DND-41 (cell line): ENCODE measurements at regions not wholly inside any gene's neighbourhood (a gene's known extent, or its start where the extent isn't known, plus 50 kb on each side); places are given as distances from the start of the nearest gene placed in this dataset.
"Not testable (repeated sequence)": the region's sequence is repeated elsewhere in the genome, so short reads cannot be mapped to it uniquely, and the experiment has no call there.

Experiments
- ATAC-seq: fragments of 200-7000 bp; cut with Tn5 transposase; 3 replicates; pipeline ENCODE4 v1.9.1; 2021; ENCODE audit warnings: low read depth; ENCODE audit not compliant: insufficient read depth
- DNase-seq: peaks from one replicate; pipeline ENCODE4 v3.0.0-alpha.2; 2020
- H2AFZ ChIP-seq: 2 replicates; pipeline ENCODE4 v1.6.0; 2012; ENCODE audit warnings: low read depth, low read length
- H3K27ac ChIP-seq: 2 replicates; pipeline ENCODE4 v1.5.1; 2012; ENCODE audit warnings: low read length, inconsistent platforms
- H3K27me3 ChIP-seq: fragments of 200-600 bp; sonication (generic); 2 replicates; pipeline ENCODE4 v1.6.0; 2012; ENCODE audit warnings: low read length, mild to moderate bottlenecking, inconsistent platforms; ENCODE audit not compliant: insufficient read depth, poor library complexity
- H3K36me3 ChIP-seq: 2 replicates; pipeline ENCODE4 v1.5.1; 2012; ENCODE audit warnings: low read length, inconsistent platforms; ENCODE audit not compliant: insufficient read depth
- H3K4me1 ChIP-seq: 2 replicates; pipeline ENCODE4 v1.5.1; 2012; ENCODE audit warnings: mild to moderate bottlenecking, low read length; ENCODE audit not compliant: insufficient read depth
- H3K4me2 ChIP-seq: 2 replicates; pipeline ENCODE4 v1.6.0; 2012; ENCODE audit warnings: mild to moderate bottlenecking, moderate library complexity, low read length, inconsistent platforms; ENCODE audit not compliant: insufficient read depth
- H3K4me3 ChIP-seq, 2 experiments: fragments of 200-600 bp in 1 of 2; shearing (Covaris generic) in 1 of 2; 2 replicates each; pipeline ENCODE4 v1.5.1; 2012 to 2016; ENCODE audit warnings: inconsistent platforms in 2 of 2, low read length in 2 of 2, mild to moderate bottlenecking in 2 of 2, low read depth in 1 of 2, moderate library complexity in 1 of 2
- H3K79me2 ChIP-seq: 2 replicates; pipeline ENCODE4 v1.6.0; 2012; ENCODE audit warnings: low read length, inconsistent platforms; ENCODE audit not compliant: insufficient read depth
- H3K9ac ChIP-seq: 2 replicates; pipeline ENCODE4 v1.6.0; 2012; ENCODE audit warnings: low read depth, mild to moderate bottlenecking, inconsistent platforms, low read length, moderate library complexity
- H3K9me3 ChIP-seq: 2 replicates; pipeline ENCODE4 v1.5.1; 2012; ENCODE audit warnings: low read length, moderate library complexity, mild to moderate bottlenecking, inconsistent platforms; ENCODE audit not compliant: insufficient read depth, severe bottlenecking
- H4K20me1 ChIP-seq: 2 replicates; pipeline ENCODE4 v1.6.0; 2012; ENCODE audit warnings: low read length; ENCODE audit not compliant: insufficient read depth
- CTCF ChIP-seq: IDR thresholded peaks from 2 replicates; pipeline ENCODE4 v1.5.1; 2012; ENCODE audit warnings: borderline replicate concordance, low read length, moderate library complexity, mild to moderate bottlenecking; ENCODE audit not compliant: poor library complexity, severe bottlenecking; ENCODE audit errors: extremely low read depth
- EZH2 ChIP-seq: IDR thresholded peaks from 3 replicates; pipeline ENCODE4 v1.6.1; 2012; ENCODE audit warnings: borderline replicate concordance, low read depth, mild to moderate bottlenecking, moderate library complexity, low read length, inconsistent platforms; ENCODE audit not compliant: severe bottlenecking

- Histone ChIP-seq H3K36me3 (no peaks in the 10 kb centered on the region), H3K9ac (no peak overlapping the region), H2AFZ (no peak overlapping the region), H3K4me3 (no peak overlapping the region), H3K27ac (no peak overlapping the region), H3K9me3 (no peaks in the 10 kb centered on the region), H3K4me1 (no peaks in the 10 kb centered on the region), H4K20me1 (no peaks in the 10 kb centered on the region), H3K4me2 (no peak overlapping the region), H3K79me2 (no peaks in the 10 kb centered on the region), H3K27me3 (no peaks in the 10 kb centered on the region)
- DNase-seq (no peak), ATAC-seq (no peak)
- TF ChIP-seq CTCF (no peak), EZH2 (no peak)
These were observed 71.8 kb upstream of the LTA4H start for GRCh38 chr12:96107236-96107635.

DNA sequence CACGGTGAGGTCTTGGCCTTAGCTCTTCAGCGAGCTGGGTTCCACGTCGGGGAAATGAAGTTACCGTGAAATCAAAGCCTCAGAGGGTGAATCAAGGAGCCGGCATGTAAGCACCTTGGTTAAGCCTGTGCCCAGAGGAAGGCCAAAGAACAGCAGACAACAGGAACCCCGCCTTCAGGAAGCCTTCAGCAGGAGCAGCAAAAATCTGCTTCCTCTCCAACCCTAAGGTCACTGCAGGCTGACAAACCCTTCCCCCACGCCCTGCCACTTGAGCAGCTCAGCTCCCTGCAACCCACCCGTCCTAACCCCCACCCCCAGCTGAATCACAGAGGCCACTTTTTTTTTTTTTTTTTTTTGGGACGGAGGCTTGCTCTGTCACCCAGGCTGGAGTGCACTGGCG is 72.9 kb upstream of the LTA4H start:
- no peaks in the 10 kb centered on the region for H3K4me1 ChIP-seq
- DNase-seq: peak; percentile 10
- H3K79me2 ChIP-seq: no peaks in the 10 kb centered on the region
- H3K9ac ChIP-seq: no peak overlapping the region
- no peaks in the 10 kb centered on the region for H3K36me3 ChIP-seq
- no peak overlapping the region for H3K4me3 ChIP-seq
- H3K27me3 ChIP-seq: no peaks in the 10 kb centered on the region
- TF ChIP-seq EZH2 (no peak), CTCF (no peak)
- H3K9me3 ChIP-seq: no peaks in the 10 kb centered on the region
- H3K4me2 ChIP-seq: no peak overlapping the region
- H3K27ac ChIP-seq: no peak overlapping the region
- H2AFZ ChIP-seq: no peak overlapping the region
- peak; percentile 37; the same call in 1 of the 3 replicates for ATAC-seq
- H4K20me1 ChIP-seq: no peaks in the 10 kb centered on the region

- H2AFZ ChIP-seq, H3K9me3 ChIP-seq, DNase-seq, H3K27ac ChIP-seq, ATAC-seq, H3K4me1 ChIP-seq, H3K4me2 ChIP-seq, H3K4me3 ChIP-seq, H3K36me3 ChIP-seq, H3K9ac ChIP-seq, H3K27me3 ChIP-seq, H3K79me2 ChIP-seq, H4K20me1 ChIP-seq: not testable (repeated sequence)
These were observed 73.6 kb upstream of the LTA4H start for GRCh38 chr12:96108941-96109340.

GRCh38 chr12:96112733-96113132 is 77.3 kb upstream of the LTA4H start:
- no peak overlapping the region for H3K4me2 ChIP-seq
- no peak for TF ChIP-seq CTCF
- TF ChIP-seq EZH2: no peak
- no peak overlapping the region for H2AFZ ChIP-seq
- no peaks in the 10 kb centered on the region for H4K20me1 ChIP-seq
- H3K9ac ChIP-seq: no peak overlapping the region
- no peaks in the 10 kb centered on the region for H3K79me2 ChIP-seq
- no peaks in the 10 kb centered on the region for H3K4me1 ChIP-seq
- no peaks in the 10 kb centered on the region for H3K9me3 ChIP-seq
- H3K27me3 ChIP-seq: no peaks in the 10 kb centered on the region
- no peak for ATAC-seq
- no peak overlapping the region for H3K4me3 ChIP-seq
- no peak overlapping the region for H3K27ac ChIP-seq
- no peaks in the 10 kb centered on the region for H3K36me3 ChIP-seq
- DNase-seq: no peak
